ENCODE measurements at regions not wholly inside any gene's neighbourhood (a gene's known extent, or its start where the extent isn't known, plus 50 kb on each side); places are given as distances from the start of the nearest gene placed in this dataset.

DNA sequence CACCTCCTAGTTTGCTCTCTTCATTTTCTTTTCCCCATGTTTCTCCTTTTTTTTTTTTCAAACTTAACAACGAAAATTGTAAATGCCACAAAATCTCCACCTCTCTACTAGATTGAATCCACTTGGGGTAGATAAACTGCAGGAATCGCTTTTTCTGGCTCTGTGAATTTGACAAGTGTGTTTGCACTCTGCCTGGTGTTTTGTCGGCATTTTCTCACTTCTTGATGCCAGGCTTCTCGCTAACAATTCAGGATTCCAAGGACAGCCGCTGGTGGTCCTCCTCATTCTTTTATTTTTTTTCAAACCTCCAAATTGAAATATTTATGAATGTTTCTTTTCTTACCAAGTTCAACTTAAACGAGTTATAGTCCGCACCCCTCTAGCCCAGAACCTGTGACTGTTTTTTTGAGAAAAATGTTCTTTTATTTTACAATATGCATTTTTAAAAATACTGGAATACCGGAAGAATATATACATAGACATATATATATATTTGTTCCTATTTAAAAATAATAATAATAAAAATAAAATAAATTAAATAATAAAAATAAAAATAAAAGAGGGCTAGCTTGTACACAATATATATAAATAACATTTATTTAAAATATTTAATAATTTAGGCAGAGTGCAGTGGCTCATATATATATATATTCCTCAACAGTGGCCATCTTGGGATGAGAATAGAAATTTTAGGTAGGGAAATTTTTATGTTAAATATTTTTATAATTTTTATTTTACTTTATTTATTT lies 538.8 kb downstream of the TYW1 start:
- no peak for DNase-seq (ENCODE audit: insufficient read length, low spot score, missing footprints)
- no peaks in the 10 kb centered on the region for H3K79me2 ChIP-seq (ENCODE audit: insufficient read depth, low read length)
- no peaks in the 10 kb centered on the region for H3K4me1 ChIP-seq (ENCODE audit: insufficient read depth, low read length)
- no peaks in the 10 kb centered on the region for H3K9me3 ChIP-seq (ENCODE audit: low read depth, low read length)
- no peak overlapping the region for H2AFZ ChIP-seq (ENCODE audit: low read length)
- H3K36me3 ChIP-seq (ENCODE audit: insufficient read depth, low read length), result no peaks in the 10 kb centered on the region
- no peaks in the 10 kb centered on the region for H4K20me1 ChIP-seq (ENCODE audit: insufficient read depth, low read length)
- no peak overlapping the region for H3K4me2 ChIP-seq (ENCODE audit: insufficient read depth, low read length)
- H3K27ac ChIP-seq (ENCODE audit: low read depth, low read length), result no peak overlapping the region
- no peaks in the 10 kb centered on the region for H3K27me3 ChIP-seq (ENCODE audit: insufficient read depth, low read length)
- H3K4me3 ChIP-seq (ENCODE audit: insufficient read depth, low read length), result no peak overlapping the region
- TF ChIP-seq, protein P1, sequence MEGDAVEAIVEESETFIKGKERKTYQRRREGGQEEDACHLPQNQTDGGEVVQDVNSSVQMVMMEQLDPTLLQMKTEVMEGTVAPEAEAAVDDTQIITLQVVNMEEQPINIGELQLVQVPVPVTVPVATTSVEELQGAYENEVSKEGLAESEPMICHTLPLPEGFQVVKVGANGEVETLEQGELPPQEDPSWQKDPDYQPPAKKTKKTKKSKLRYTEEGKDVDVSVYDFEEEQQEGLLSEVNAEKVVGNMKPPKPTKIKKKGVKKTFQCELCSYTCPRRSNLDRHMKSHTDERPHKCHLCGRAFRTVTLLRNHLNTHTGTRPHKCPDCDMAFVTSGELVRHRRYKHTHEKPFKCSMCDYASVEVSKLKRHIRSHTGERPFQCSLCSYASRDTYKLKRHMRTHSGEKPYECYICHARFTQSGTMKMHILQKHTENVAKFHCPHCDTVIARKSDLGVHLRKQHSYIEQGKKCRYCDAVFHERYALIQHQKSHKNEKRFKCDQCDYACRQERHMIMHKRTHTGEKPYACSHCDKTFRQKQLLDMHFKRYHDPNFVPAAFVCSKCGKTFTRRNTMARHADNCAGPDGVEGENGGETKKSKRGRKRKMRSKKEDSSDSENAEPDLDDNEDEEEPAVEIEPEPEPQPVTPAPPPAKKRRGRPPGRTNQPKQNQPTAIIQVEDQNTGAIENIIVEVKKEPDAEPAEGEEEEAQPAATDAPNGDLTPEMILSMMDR (IDR thresholded peaks at IDR 0.05; ENCODE audit: extremely low read depth, low read depth, low read length), result no peak

DNA sequence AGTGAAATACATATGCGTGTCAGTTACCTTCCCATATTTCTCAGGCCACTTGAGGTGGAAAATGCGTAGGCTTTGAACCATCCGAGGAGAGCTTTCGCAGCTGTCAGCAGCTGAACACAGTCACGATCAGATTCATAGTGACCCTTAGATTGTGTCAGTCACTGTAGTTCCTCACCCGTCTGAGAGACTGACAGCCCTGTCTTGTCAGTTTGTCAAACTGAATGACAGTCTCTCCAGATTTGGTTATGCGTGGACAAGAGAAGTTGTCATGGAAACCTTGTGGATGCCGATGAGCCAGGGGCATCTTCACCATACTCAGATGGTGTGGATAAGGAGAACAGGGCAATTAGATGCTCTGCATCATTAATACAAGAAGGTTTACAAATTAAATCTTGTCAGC lies 546.3 kb downstream of the TYW1 start:
- no peak for DNase-seq (ENCODE audit: insufficient read length, low spot score, missing footprints)
- H3K4me3 ChIP-seq (ENCODE audit: insufficient read depth, low read length), result no peak overlapping the region
- H3K9me3 ChIP-seq (ENCODE audit: low read depth, low read length), result peaks cover 5% of the 10 kb centered on the region
- H3K36me3 ChIP-seq (ENCODE audit: insufficient read depth, low read length), result no peaks in the 10 kb centered on the region
- no peaks in the 10 kb centered on the region for H3K27me3 ChIP-seq (ENCODE audit: insufficient read depth, low read length)
- no peaks in the 10 kb centered on the region for H3K79me2 ChIP-seq (ENCODE audit: insufficient read depth, low read length)
- TF ChIP-seq, protein P1 (IDR thresholded peaks at IDR 0.05; ENCODE audit: extremely low read depth, low read depth, low read length), result no peak
- H4K20me1 ChIP-seq (ENCODE audit: insufficient read depth, low read length), result no peaks in the 10 kb centered on the region
- no peak overlapping the region for H2AFZ ChIP-seq (ENCODE audit: low read length)
- H3K27ac ChIP-seq (ENCODE audit: low read depth, low read length), result no peak overlapping the region
- no peak overlapping the region for H3K4me2 ChIP-seq (ENCODE audit: insufficient read depth, low read length)
- H3K4me1 ChIP-seq (ENCODE audit: insufficient read depth, low read length), result no peaks in the 10 kb centered on the region

DNA sequence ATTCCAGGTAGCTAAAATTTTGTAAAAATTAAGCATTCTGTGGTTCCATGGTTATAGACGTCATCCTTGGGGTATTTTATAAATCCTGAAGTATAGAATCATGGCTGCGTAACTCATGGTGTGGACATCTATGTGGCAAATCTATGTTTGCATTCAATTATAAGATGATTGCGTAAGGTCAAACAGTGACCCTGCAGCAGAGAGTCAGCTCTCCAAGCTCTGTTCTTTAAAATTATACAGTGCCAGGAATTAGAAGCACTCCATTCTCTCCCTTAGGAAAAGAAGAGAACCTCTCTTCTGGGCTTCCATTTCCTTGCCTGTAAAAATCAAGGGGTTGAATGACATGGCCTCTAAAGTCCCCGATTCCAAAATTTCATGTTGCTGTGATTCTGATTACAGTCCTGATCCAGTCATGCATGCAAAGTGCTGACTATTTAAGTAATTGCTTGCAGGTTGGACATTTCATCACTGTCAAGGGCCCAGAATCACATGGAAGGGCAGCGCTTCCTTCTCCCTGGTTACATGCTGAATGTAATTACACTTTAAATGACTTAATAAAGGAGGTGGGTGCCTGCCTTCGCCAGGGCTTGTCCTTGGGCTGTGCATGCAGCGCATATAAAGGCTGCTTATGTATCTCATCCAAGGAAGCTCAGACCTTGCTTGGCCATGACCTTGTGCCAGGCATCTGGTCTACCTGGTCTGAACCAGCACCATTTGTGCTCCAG lies 550.7 kb downstream of the TYW1 start:
- no peak overlapping the region for H3K4me2 ChIP-seq (ENCODE audit: insufficient read depth, low read length)
- H3K79me2 ChIP-seq (ENCODE audit: insufficient read depth, low read length), result no peaks in the 10 kb centered on the region
- H3K9me3 ChIP-seq (ENCODE audit: low read depth, low read length), result peaks cover 5% of the 10 kb centered on the region
- H3K4me1 ChIP-seq (ENCODE audit: insufficient read depth, low read length), result no peaks in the 10 kb centered on the region
- TF ChIP-seq, protein P1 (IDR thresholded peaks at IDR 0.05; ENCODE audit: extremely low read depth, low read depth, low read length), result no peak
- no peak for DNase-seq (ENCODE audit: insufficient read length, low spot score, missing footprints)
- H3K27me3 ChIP-seq (ENCODE audit: insufficient read depth, low read length), result no peaks in the 10 kb centered on the region
- no peaks in the 10 kb centered on the region for H3K36me3 ChIP-seq (ENCODE audit: insufficient read depth, low read length)
- no peak overlapping the region for H2AFZ ChIP-seq (ENCODE audit: low read length)
- H4K20me1 ChIP-seq (ENCODE audit: insufficient read depth, low read length), result no peaks in the 10 kb centered on the region
- H3K27ac ChIP-seq (ENCODE audit: low read depth, low read length), result no peak overlapping the region
- H3K4me3 ChIP-seq (ENCODE audit: insufficient read depth, low read length), result no peak overlapping the region

DNA sequence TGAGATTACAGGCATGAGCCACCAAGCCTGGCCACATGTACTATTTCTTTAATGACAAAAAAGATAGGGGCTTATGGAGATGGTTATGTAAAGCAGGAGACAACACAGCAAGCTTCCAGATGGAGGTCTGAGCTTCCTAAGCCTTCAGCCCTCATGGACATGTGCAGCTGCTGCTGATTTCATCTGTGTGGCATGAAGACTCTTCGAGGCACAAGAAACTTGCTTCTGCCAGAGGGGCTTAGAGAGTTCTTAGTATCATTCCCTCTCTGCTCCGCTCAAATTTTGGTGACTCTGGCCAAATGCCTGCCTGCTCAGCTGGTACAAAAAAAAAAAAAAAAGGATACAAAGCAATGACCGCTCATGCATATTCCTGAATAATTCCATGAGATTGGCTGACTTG lies 552.5 kb downstream of the TYW1 start:
- H3K36me3 ChIP-seq (ENCODE audit: insufficient read depth, low read length), result no peaks in the 10 kb centered on the region
- DNase-seq (ENCODE audit: insufficient read length, low spot score, missing footprints), result no peak
- no peaks in the 10 kb centered on the region for H4K20me1 ChIP-seq (ENCODE audit: insufficient read depth, low read length)

More for the DNA sequence above, 552.5 kb downstream of the TYW1 start:
- TF ChIP-seq, protein P1 (IDR thresholded peaks at IDR 0.05; ENCODE audit: extremely low read depth, low read depth, low read length), result no peak
- H3K9me3 ChIP-seq (ENCODE audit: low read depth, low read length), result peaks cover 3% of the 10 kb centered on the region
- H3K79me2 ChIP-seq (ENCODE audit: insufficient read depth, low read length), result no peaks in the 10 kb centered on the region
- H2AFZ ChIP-seq (ENCODE audit: low read length), result no peak overlapping the region
- no peak overlapping the region for H3K4me2 ChIP-seq (ENCODE audit: insufficient read depth, low read length)
- no peaks in the 10 kb centered on the region for H3K27me3 ChIP-seq (ENCODE audit: insufficient read depth, low read length)
- H3K4me3 ChIP-seq (ENCODE audit: insufficient read depth, low read length), result no peak overlapping the region
- H3K4me1 ChIP-seq (ENCODE audit: insufficient read depth, low read length), result no peaks in the 10 kb centered on the region
- no peak overlapping the region for H3K27ac ChIP-seq (ENCODE audit: low read depth, low read length)

Measured in osteoblast (primary cell).